ENCODE measurements at regions not wholly inside any gene's neighbourhood (a gene's known extent, or its start where the extent isn't known, plus 50 kb on each side); places are given as distances from the start of the nearest gene placed in this dataset.

- DNase-seq (ENCODE audit: low read depth, low spot score) = no peak
Measured at GRCh38 chr17:56096026-56096810, 57.1 kb upstream of the ANKFN1 start.

GRCh38 chr17:56098746-56099145, 54.5 kb upstream of the ANKFN1 start:
- no peak for DNase-seq (ENCODE audit: low read depth, low spot score)

- DNase-seq (ENCODE audit: low read depth, low spot score) = no peak
Measured at GRCh38 chr17:56099649-56100048, 53.6 kb upstream of the ANKFN1 start.

Data from ELF-1 (cell line).